Gastroesophageal sphincter (tissue), 3 donors: ENCODE measurements at regions not wholly inside any gene's neighbourhood (a gene's known extent, or its start where the extent isn't known, plus 50 kb on each side); places are given as distances from the start of the nearest gene placed in this dataset.

Experiments used
- CTCF ChIP-seq, 4 experiments: fragments of 200-600 bp in 2 of 4; fragments of 450-650 bp in 2 of 4; sonication (generic) in 1 of 4; IDR thresholded peaks; one replicate each; pipeline ENCODE4 v1.5.1; 2017 to 2019; ENCODE audit warnings: antibody characterized with exemption in 4 of 4, mild to moderate bottlenecking in 2 of 4, moderate library complexity in 2 of 4
- POLR2A ChIP-seq, 2 donors: fragments of 450-650 bp; IDR thresholded peaks; one replicate each; pipeline ENCODE4 v1.6.1; 2017; ENCODE audit warnings: antibody characterized with exemption in 2 of 2, mild to moderate bottlenecking in 2 of 2, moderate library complexity in 1 of 2

- TF ChIP-seq CTCF (IDR thresholded peaks at IDR 0.05) (no peak), POLR2A (IDR thresholded peaks at IDR 0.05) (no peak)
These were observed 471.4 kb downstream of the DCDC2C start for GRCh38 chr2:4174796-4175195.
